ENCODE measurements at regions not wholly inside any gene's neighbourhood (a gene's known extent, or its start where the extent isn't known, plus 50 kb on each side); places are given as distances from the start of the nearest gene placed in this dataset.

GRCh38 chr2:195038153-195038552 lies 618.9 kb upstream of the SLC39A10 start:
- TF ChIP-seq CTCF (IDR thresholded peaks at IDR 0.05; ENCODE audit: low read length) (no peak), EZH2 (optimal IDR thresholded peaks at IDR 0.05; ENCODE audit: low read depth, low read length) (no peak), EZH2phosphoT487 (IDR thresholded peaks at IDR 0.05; ENCODE audit: low read length) (no peak)
